Astrocyte (in vitro differentiated cells and primary cell): ENCODE measurements at regions not wholly inside any gene's neighbourhood (a gene's known extent, or its start where the extent isn't known, plus 50 kb on each side); places are given as distances from the start of the nearest gene placed in this dataset.

Experiments
- DNase-seq: peaks from one replicate; pipeline ENCODE4 v3.0.0-alpha.2; 2010; ENCODE audit warnings: low read depth
- FAIRE-seq: peaks from 2 replicates; lab custom pipeline; 2011; peaks lifted over from hg19 to GRCh38; lab: Jason Lieb, UNC
- H2AFZ ChIP-seq: 2 replicates; pipeline ENCODE4 v1.6.0; 2012; ENCODE audit warnings: low read depth, low read length, inconsistent platforms
- H3K27ac ChIP-seq: 2 replicates; pipeline ENCODE4 v1.5.1; 2011; ENCODE audit warnings: low read depth, low read length, inconsistent platforms
- H3K27me3 ChIP-seq: 2 replicates; pipeline ENCODE4 v1.6.0; 2011; ENCODE audit warnings: low read length, inconsistent platforms; ENCODE audit not compliant: insufficient read depth
- H3K36me3 ChIP-seq: 2 replicates; pipeline ENCODE4 v1.5.1; 2011; ENCODE audit warnings: low read length, inconsistent platforms; ENCODE audit not compliant: insufficient read depth
- H3K4me1 ChIP-seq: 2 replicates; pipeline ENCODE4 v1.5.1; 2011; ENCODE audit warnings: low read length, inconsistent platforms; ENCODE audit not compliant: insufficient read depth
- H3K4me2 ChIP-seq: 2 replicates; pipeline ENCODE4 v1.6.0; 2012; ENCODE audit warnings: low read length, inconsistent platforms
- H3K4me3 ChIP-seq: 2 replicates; pipeline ENCODE4 v1.5.1; 2011; ENCODE audit warnings: low read depth, mild to moderate bottlenecking, low read length, inconsistent platforms; ENCODE audit not compliant: insufficient read depth
- H3K79me2 ChIP-seq: 2 replicates; pipeline ENCODE4 v1.6.0; 2012; ENCODE audit warnings: mild to moderate bottlenecking, low read length, inconsistent platforms; ENCODE audit not compliant: insufficient read depth
- H3K9ac ChIP-seq: 2 replicates; pipeline ENCODE4 v1.6.0; 2012; ENCODE audit warnings: mild to moderate bottlenecking, low read length, inconsistent platforms
- H3K9me3 ChIP-seq: 2 replicates; pipeline ENCODE4 v1.5.1; 2012; ENCODE audit warnings: low read depth, mild to moderate bottlenecking, low read length, inconsistent platforms; ENCODE audit not compliant: insufficient read depth
- H4K20me1 ChIP-seq: 2 replicates; pipeline ENCODE4 v1.6.0; 2012; ENCODE audit warnings: low read length, inconsistent platforms; ENCODE audit not compliant: insufficient read depth
- H3K27ac Mint-ChIP-seq: one replicate; pipeline ENCODE4 v1.8.0; 2021; ENCODE audit warnings: mild to moderate bottlenecking, mixed read lengths; ENCODE audit not compliant: unreplicated experiment
- H3K27me3 Mint-ChIP-seq: one replicate; pipeline ENCODE4 v1.8.0; 2021; ENCODE audit warnings: low read depth, mixed read lengths; ENCODE audit not compliant: unreplicated experiment
- H3K36me3 Mint-ChIP-seq: one replicate; pipeline ENCODE4 v1.8.0; 2021; ENCODE audit warnings: low read depth, mixed read lengths; ENCODE audit not compliant: unreplicated experiment
- H3K4me1 Mint-ChIP-seq: one replicate; pipeline ENCODE4 v1.8.0; 2021; ENCODE audit warnings: low read depth, mixed read lengths; ENCODE audit not compliant: unreplicated experiment
- H3K4me3 Mint-ChIP-seq: one replicate; pipeline ENCODE4 v1.8.0; 2021; ENCODE audit warnings: mild to moderate bottlenecking, moderate library complexity, mixed read lengths; ENCODE audit not compliant: unreplicated experiment
- H3K9me3 Mint-ChIP-seq: one replicate; pipeline ENCODE4 v1.8.0; 2021; ENCODE audit warnings: mild to moderate bottlenecking, mixed read lengths; ENCODE audit not compliant: unreplicated experiment
- CTCF ChIP-seq: IDR thresholded peaks from 2 replicates; pipeline ENCODE4 v1.5.1; 2011; ENCODE audit warnings: low read depth, mild to moderate bottlenecking, inconsistent platforms, low read length, moderate library complexity; ENCODE audit not compliant: insufficient read depth
- EZH2 ChIP-seq: IDR thresholded peaks from 2 replicates; pipeline ENCODE4 v1.6.1; 2012; ENCODE audit warnings: mild to moderate bottlenecking, low read length, inconsistent platforms; ENCODE audit not compliant: insufficient read depth

- H3K9ac ChIP-seq = no peak overlapping the region
- H2AFZ ChIP-seq = no peak overlapping the region
- H3K4me3 Mint-ChIP-seq = no peak overlapping the region
- H3K4me3 ChIP-seq = no peak overlapping the region
- TF ChIP-seq EZH2 = no peak
- TF ChIP-seq CTCF = no peak
- no peaks in the 10 kb centered on the region for H3K27me3 Mint-ChIP-seq
- no peaks in the 10 kb centered on the region for H3K36me3 ChIP-seq
- FAIRE-seq (no peak), DNase-seq (no peak)
- no peaks in the 10 kb centered on the region for H3K36me3 Mint-ChIP-seq
- H3K79me2 ChIP-seq = no peaks in the 10 kb centered on the region
- H3K27ac ChIP-seq = no peak overlapping the region
- H3K27me3 ChIP-seq = no peaks in the 10 kb centered on the region
- no peak overlapping the region for H3K27ac Mint-ChIP-seq
- H3K4me1 Mint-ChIP-seq = no peaks in the 10 kb centered on the region
- H3K9me3 Mint-ChIP-seq = peaks cover 2% of the 10 kb centered on the region
- H4K20me1 ChIP-seq = no peaks in the 10 kb centered on the region
- H3K4me1 ChIP-seq = no peaks in the 10 kb centered on the region
- H3K4me2 ChIP-seq = no peak overlapping the region
- no peaks in the 10 kb centered on the region for H3K9me3 ChIP-seq
These were observed 248.0 kb upstream of the EYS start for GRCh38 chr6:65955034-65955433.

GRCh38 chr6:65948062-65948461 lies 241.0 kb upstream of the EYS start:
- no peaks in the 10 kb centered on the region for H3K4me1 Mint-ChIP-seq
- TF ChIP-seq EZH2 = no peak
- TF ChIP-seq CTCF = no peak
- Histone ChIP-seq H3K4me1 (no peaks in the 10 kb centered on the region), H4K20me1 (no peaks in the 10 kb centered on the region), H3K9me3 (no peaks in the 10 kb centered on the region), H3K79me2 (no peaks in the 10 kb centered on the region), H2AFZ (no peak overlapping the region), H3K9ac (no peak overlapping the region), H3K36me3 (no peaks in the 10 kb centered on the region), H3K27me3 (no peaks in the 10 kb centered on the region), H3K4me2 (no peak overlapping the region), H3K4me3 (no peak overlapping the region), H3K27ac (no peak overlapping the region)
- no peaks in the 10 kb centered on the region for H3K27me3 Mint-ChIP-seq
- no peak for FAIRE-seq
- H3K4me3 Mint-ChIP-seq = no peak overlapping the region
- peaks cover 4% of the 10 kb centered on the region for H3K9me3 Mint-ChIP-seq
- H3K36me3 Mint-ChIP-seq = no peaks in the 10 kb centered on the region
- H3K27ac Mint-ChIP-seq = no peak overlapping the region
- no peak for DNase-seq

GRCh38 chr6:65943548-65943947 lies 236.5 kb upstream of the EYS start:
- FAIRE-seq = no peak
- Histone ChIP-seq H3K9me3 (no peaks in the 10 kb centered on the region), H3K79me2 (no peaks in the 10 kb centered on the region)

More at GRCh38 chr6:65943548-65943947, 236.5 kb upstream of the EYS start:
- Mint-ChIP-seq H3K4me3 (no peak overlapping the region), H3K27ac (no peak overlapping the region), H3K36me3 (no peaks in the 10 kb centered on the region), H3K27me3 (no peaks in the 10 kb centered on the region), H3K9me3 (peaks cover 4% of the 10 kb centered on the region), H3K4me1 (no peaks in the 10 kb centered on the region)
- no peak for DNase-seq
- H3K4me2 ChIP-seq = no peak overlapping the region
- H3K27ac ChIP-seq = no peak overlapping the region
- H3K4me1 ChIP-seq = no peaks in the 10 kb centered on the region
- no peaks in the 10 kb centered on the region for H3K36me3 ChIP-seq
- no peak overlapping the region for H2AFZ ChIP-seq
- H3K4me3 ChIP-seq = no peak overlapping the region
- no peak for TF ChIP-seq EZH2
- no peak for TF ChIP-seq CTCF
- H3K9ac ChIP-seq = no peak overlapping the region
- no peaks in the 10 kb centered on the region for H3K27me3 ChIP-seq
- H4K20me1 ChIP-seq = no peaks in the 10 kb centered on the region
